Neural progenitor cell (in vitro differentiated cells): ENCODE measurements at regions not wholly inside any gene's neighbourhood (a gene's known extent, or its start where the extent isn't known, plus 50 kb on each side); places are given as distances from the start of the nearest gene placed in this dataset.
"Not testable (repeated sequence)": the region's sequence is repeated elsewhere in the genome, so short reads cannot be mapped to it uniquely, and the experiment has no call there.

ENCODE experiments used
- CTCF ChIP-seq: fragments of 200-600 bp; sonication (generic); IDR thresholded peaks from 2 replicates; pipeline ENCODE4 v1.5.1; 2017; ENCODE audit warnings: antibody characterized with exemption, mild to moderate bottlenecking
- EZH2 ChIP-seq: fragments of 200-600 bp; sonication (generic); IDR thresholded peaks from 2 replicates; pipeline ENCODE4 v1.6.1; 2017; ENCODE audit warnings: antibody characterized with exemption, mild to moderate bottlenecking, moderate library complexity
- EZH2phosphoT487 ChIP-seq: fragments of 200-600 bp; sonication (generic); IDR thresholded peaks from 2 replicates; pipeline ENCODE4 v1.6.1; 2017; ENCODE audit warnings: antibody characterized with exemption

DNA sequence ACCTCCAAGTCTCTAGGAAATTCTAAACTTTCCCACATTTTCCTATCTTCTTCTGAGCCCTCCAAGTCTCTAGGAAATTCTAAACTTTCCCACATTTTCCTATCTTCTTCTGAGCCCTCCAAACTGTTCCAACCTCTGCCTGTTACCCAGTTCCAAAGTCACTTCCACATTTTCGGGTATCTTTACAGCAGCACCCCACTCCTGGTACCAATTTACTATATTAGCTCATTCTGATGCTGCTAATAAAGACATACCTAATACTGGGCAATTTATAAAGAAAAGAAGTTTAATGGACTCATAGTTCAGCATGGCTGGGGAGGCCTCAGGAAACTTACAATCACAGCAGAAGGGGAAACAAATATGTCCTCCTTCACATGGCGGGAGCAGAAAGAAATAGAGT is 122.4 kb upstream of the PCGF5 start:
- TF ChIP-seq EZH2phosphoT487, CTCF, EZH2: not testable (repeated sequence)
